Renal cortical epithelial cell (primary cell): ENCODE measurements at regions not wholly inside any gene's neighbourhood (a gene's known extent, or its start where the extent isn't known, plus 50 kb on each side); places are given as distances from the start of the nearest gene placed in this dataset.
"Not testable (repeated sequence)": the region's sequence is repeated elsewhere in the genome, so short reads cannot be mapped to it uniquely, and the experiment has no call there.

ENCODE experiments used
- DNase-seq: peaks from one replicate; pipeline ENCODE4 v3.0.0-alpha.2; 2011; ENCODE audit warnings: low read depth

- no peak for DNase-seq
These were observed 112.7 kb upstream of the PTPN13 start for GRCh38 chr4:86481440-86481839.

- DNase-seq, result no peak
These were observed 111.6 kb upstream of the PTPN13 start for GRCh38 chr4:86482306-86483172.

DNA sequence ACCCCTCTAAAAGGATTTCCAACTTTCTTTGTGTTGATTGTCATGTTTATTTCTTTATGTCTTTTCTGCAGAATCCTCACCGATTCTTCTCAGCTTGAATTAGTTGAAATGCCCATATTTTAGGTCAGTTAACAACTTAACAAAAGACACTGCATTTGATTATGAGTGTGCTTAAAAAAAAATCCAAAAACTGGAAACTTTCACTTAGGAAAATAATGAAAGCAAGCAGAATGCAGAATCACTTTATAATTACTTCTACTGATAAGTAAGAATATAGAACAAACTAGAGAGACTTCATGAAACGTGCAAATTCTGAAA lies 111.0 kb upstream of the PTPN13 start:
- DNase-seq, result no peak

DNA sequence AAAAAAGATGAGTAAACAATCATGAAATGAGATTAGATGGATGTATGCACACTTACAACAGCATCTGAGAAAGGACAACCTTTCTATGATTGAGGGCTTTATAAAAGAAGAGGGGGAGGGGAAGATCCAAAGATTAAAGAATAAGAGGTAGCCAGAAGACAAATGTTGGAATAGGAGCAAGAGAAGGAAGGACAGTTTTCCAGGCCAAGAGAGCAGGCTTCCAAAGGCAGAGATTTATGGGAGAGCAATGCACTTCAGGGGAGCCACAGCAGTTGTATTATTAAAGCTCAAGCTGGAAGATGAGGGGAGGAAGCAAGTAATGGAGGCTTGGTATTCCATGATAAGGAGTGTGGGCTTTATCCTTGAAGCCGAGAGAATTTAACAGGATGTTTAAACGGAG lies 110.3 kb upstream of the PTPN13 start:
- DNase-seq, result no peak

GRCh38 chr4:86484241-86484640 lies 109.9 kb upstream of the PTPN13 start:
- DNase-seq, result no peak

DNA sequence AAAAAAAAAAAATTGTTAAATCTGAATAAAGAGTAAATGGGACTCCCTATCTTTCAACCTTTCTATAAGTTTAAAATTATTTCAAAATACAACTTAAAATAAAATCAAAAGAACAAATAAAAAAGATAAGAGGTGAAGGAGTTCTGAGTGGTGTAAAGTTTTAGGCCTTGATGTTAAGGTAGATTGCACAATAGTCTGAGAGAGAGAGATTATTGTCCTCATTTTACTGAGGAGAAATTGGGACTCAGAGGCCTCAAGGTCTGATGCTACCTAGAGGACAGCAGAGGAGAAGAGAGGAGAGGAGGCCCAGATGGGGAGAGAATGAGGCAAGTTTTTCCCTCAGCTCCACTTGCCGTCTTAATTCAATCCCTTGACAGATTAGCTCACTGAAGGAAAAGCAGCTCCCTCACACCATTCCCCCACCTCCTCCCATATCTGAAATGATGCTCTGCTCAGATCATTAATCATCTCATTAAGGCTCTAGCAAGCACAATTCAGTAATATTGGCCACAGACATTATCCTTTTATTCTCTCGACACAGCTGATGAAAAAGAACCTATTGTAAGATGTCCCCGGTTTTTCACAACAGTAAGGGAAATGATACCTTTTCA lies 106.3 kb upstream of the PTPN13 start:
- no peak for DNase-seq

DNA sequence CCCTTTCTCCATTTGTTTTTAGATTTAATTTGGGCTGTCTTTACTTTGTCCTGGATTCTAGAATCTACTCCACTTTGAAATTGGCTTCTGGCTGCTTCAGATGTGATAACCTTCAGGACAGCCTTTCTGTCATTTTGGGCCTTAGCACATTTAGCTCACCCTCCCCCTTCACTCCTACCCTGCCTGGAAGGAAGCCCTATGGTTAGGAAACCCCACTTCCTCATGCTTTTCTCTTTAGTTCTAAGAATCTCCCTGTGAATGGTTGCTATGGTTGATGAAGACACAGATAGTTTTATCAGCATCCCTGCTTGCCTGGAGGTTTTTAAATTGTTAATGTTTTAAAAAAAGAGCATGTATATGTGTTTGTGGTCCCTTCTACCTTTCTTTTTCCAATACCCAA lies 100.7 kb upstream of the PTPN13 start:
- DNase-seq, result peak; percentile 51

DNA sequence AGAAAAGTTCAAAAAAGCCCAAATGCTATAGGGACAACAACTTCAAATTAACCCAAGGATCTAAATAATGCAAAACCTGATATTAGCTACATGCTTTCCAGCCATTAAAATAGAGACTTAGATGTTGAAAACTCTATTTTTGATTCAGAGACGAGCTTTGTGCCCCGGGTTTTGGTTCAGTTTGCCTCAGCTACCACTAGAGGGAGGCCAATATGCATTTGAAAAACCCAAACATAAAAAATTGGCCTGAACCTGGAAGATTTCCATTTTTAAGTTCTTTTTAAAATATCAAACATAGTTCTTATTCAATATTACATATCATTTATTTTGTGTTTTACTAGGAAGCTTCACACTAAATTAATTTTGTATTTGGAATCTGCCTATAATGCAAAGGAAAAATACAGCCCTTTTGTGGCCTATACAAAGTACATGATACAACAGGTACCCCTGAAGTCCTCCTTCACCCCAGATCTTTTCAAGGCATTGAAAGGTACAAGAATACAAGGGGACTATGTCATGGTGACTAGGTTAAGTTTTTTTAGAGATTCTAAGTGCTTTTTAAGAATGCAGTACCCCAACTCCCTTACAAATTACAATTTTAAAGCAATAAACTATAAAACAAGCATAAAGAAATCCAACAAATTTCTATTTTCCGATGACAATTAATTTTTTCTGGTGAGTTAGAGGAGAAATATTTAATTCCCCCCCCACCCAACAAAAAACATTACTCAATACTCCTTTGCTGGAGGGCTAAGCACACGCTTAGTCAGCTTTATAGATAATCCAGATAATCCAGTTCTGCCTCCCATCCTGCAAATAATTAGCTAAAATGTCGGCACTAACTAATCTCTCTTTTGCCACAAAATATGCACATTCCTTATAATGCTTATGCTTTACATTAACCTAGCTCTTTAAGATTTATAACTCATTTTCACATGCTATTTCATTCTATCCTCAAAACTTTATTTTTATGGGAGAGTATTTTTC lies 97.7 kb upstream of the PTPN13 start:
- DNase-seq, result peak; percentile 88

GRCh38 chr4:86497131-86497530 lies 97.0 kb upstream of the PTPN13 start:
- DNase-seq, result peak; percentile 91

DNA sequence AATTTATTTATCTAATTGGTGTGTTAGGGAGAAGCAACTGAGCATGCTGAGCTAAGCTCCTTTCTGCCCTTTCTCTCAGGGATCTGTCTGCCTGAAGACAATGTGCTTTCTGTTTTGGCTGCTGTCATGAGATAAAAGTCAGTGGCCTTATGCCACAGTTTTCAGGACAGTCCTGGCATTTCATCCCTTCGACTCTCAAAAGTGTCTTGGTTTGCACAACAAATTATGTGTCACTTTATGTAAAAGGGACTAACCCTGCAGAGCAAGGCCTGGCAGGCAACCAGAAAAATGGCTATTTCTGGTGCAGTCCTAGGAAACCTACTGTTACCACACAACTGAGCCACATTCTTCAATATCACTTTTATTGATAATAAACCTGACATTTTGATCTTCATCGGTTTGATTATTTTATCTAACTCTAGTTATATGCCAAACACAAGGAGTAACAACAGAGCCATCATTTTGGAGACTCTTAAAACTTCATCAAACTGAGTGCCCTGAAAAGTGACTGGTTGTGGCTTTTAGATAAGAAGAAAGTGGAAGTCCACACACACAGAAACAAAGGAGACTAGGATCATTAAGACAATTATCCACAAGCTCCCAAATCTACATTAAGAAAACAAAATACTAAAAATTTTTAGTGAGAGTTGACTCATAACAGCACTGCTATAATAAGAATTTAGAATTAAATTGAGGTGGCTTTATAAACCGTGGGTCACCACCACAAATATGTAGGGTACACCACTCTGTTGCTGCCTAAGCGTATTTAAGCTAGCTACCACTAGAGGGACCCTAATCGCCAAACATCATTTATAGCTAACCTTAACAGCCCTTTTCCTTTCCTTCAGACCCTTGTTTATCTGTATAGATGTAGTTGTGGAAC lies 95.9 kb upstream of the PTPN13 start:
- DNase-seq, result peak; percentile 77

GRCh38 chr4:86498863-86499166 lies 95.3 kb upstream of the PTPN13 start:
- no peak for DNase-seq

DNA sequence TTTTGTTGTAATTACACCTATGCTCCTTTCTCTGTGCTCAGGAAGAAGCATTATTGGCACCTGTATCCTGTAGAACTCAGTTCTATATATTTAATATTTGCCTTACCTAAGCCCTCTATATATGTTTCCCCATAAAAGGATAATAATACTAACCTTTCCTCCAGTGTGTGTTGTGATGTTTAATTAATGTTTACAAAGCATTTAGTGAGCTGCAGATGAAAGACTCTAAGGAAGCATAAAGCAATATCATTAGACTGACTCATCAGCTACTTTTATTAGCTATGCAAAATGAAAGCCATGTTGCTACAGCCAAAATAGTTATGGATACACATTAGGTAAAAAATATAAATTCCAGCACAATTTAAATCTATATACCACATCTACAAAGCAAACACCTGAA lies 93.6 kb upstream of the PTPN13 start:
- peak; percentile 69 for DNase-seq

DNA sequence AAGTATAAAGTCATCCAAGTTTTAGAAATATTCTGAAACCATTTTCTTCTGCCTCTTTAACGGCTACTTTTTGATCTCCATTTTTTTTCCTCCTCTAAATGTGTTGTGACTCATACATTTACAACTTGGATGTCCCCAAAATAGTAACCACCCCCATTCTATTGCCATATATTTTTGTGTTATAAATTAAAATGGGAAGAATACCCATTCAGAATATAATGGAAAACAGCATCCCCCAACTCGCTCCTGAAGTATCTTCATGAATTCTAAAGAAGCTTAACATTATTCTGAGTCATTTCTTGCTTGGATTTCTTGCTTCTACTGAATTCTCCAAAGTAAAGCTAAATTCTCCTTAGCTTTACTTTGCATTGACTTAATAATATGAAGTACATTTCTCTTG lies 92.0 kb upstream of the PTPN13 start:
- no peak for DNase-seq

DNA sequence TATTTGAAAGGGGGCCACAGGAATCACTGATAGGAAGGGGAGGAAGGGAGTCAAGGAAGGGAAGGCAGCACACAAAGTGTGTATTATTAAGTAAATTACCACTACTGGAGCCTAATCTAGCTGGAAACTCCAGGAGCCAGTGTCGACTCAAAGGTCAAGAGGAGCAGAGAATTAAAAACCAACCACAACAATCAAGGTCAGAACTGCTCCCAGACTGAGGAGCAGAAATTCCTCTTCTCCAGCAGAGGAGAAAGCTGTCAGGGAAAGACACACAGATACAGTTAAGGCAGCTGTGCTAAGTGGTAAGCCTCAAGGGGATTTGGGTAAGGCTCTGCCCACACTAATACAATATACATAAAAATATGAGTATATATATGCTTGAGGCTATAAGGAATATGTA lies 87.5 kb upstream of the PTPN13 start:
- peak; percentile 89 for DNase-seq

DNA sequence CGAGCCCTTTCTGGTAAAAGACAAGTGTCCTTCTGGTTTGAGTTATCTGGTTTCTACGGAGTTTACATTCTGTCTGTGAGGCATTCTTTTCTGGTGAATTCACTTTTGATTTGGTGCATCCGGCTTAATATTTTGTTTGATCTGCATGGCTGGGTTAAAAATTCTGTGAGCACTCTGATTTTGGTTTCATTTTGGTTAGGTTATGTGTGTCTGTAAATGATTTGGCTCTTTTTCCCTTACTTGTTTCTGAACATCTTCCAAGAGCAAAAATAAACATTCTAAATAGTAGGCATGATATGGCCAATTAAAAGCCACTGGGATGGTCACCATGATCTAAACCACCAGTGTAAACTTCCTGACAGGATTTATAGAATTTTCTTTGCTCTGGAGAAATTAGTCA lies 85.7 kb upstream of the PTPN13 start:
- peak; percentile 48 for DNase-seq

GRCh38 chr4:86511590-86511989 lies 82.5 kb upstream of the PTPN13 start:
- no peak for DNase-seq

DNA sequence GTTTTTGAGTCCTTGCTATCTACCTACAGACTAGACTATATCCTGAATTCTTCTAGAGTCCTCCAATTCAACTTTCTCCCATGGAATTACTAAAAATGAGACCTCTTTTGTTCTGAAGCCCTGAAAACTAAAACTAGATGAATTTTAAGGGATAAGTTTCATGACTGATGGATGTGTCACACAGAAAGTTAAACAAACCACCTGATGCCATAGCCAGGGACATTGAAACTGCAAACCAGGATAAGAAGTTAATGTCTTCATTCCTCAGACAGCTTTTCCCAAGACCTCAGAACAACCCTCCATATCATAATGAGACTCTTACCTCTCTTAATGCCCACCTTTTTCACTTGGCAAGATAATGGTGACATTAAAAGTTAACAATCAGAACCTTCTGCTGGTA lies 81.5 kb upstream of the PTPN13 start:
- DNase-seq, result no peak

DNA sequence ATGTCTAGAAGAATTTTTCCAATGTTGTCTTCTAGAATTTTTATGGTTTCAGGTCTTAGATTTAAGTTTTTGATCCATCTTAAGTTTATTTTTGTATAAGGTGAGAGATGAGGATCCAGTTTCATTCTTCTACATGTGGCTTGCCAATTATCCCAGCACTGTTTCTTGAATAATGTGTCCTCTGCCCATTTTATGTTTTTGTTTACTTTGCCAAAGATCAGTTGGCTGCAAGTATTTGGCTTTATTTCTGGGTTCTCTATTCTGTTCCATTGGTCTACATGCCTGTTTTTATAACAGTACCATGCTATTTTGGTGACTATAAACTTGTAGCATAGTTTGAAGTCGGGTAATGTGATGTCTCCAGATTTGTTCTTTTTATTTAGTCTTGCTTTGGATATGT lies 78.2 kb upstream of the PTPN13 start:
- DNase-seq, result not testable (repeated sequence)

GRCh38 chr4:86521373-86521969 lies 72.6 kb upstream of the PTPN13 start:
- DNase-seq, result no peak

GRCh38 chr4:86522349-86522748 lies 71.8 kb upstream of the PTPN13 start:
- DNase-seq, result no peak

DNA sequence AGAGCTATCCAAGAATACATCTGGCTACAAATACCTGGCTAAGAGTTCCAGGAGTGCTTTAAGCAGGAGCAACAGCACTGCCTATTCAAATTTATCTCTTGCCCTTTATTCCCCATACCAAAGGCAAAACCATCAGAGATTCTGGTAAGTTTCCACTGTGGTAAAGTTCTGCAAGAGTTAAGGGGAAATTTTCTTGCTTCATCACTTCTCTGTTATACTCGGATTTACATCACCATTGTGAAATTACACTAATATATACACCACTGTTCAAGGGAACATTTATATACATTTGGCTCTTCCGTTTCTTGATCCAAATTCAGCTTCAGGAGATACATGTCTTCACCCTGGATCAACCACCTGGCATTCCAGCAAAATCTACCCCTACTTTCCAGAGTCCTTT lies 70.8 kb upstream of the PTPN13 start:
- no peak for DNase-seq
